GM12872 (cell line): ENCODE measurements at regions not wholly inside any gene's neighbourhood (a gene's known extent, or its start where the extent isn't known, plus 50 kb on each side); places are given as distances from the start of the nearest gene placed in this dataset.
A peak's percentile ranks its signal among the peaks of the same experiment; 100 is the strongest.

Experiments used
- CTCF ChIP-seq: IDR thresholded peaks from 3 replicates; pipeline ENCODE4 v1.5.1; 2011; ENCODE audit warnings: low read depth, mild to moderate bottlenecking, low read length, moderate library complexity; ENCODE audit not compliant: insufficient read depth

GRCh38 chr7:49187543-49188268 lies 263.4 kb downstream of the CDC14C start:
- 0 out of 3 replicates have a peak, but pooled peaks have one; percentile 25 for TF ChIP-seq CTCF

- no peak for TF ChIP-seq CTCF
Measured at GRCh38 chr7:49228426-49229098, 304.2 kb downstream of the CDC14C start.

GRCh38 chr7:49229246-49229645 lies 304.9 kb downstream of the CDC14C start:
- no peak for TF ChIP-seq CTCF

GRCh38 chr7:49243521-49243920 lies 319.2 kb downstream of the CDC14C start:
- TF ChIP-seq CTCF, result no peak

- no peak for TF ChIP-seq CTCF
Measured at GRCh38 chr7:49244543-49244942, 320.2 kb downstream of the CDC14C start.

GRCh38 chr7:49245062-49245461 lies 320.7 kb downstream of the CDC14C start:
- TF ChIP-seq CTCF, result no peak

- TF ChIP-seq CTCF, result no peak
Measured at GRCh38 chr7:49247759-49248158, 323.4 kb downstream of the CDC14C start.
